ENCODE measurements at regions not wholly inside any gene's neighbourhood (a gene's known extent, or its start where the extent isn't known, plus 50 kb on each side); places are given as distances from the start of the nearest gene placed in this dataset.

GRCh38 chr3:72664184-72664975, 183.9 kb downstream of the SHQ1 start:
- TF ChIP-seq CTCF (IDR thresholded peaks at IDR 0.05; ENCODE audit: low read depth, low read length) (no peak), MYC (IDR thresholded peaks at IDR 0.05; ENCODE audit: low read depth, low read length) (no peak), POLR2A (IDR thresholded peaks at IDR 0.05; ENCODE audit: extremely low read depth, insufficient read length) (no peak), MAX (IDR thresholded peaks at IDR 0.05; ENCODE audit: low read depth, low read length) (no peak)
